ENCODE measurements at regions not wholly inside any gene's neighbourhood (a gene's known extent, or its start where the extent isn't known, plus 50 kb on each side); places are given as distances from the start of the nearest gene placed in this dataset.

- no peak for DNase-seq (ENCODE audit: low read depth, low spot score)
- H3K4me3 ChIP-seq (ENCODE audit: low read depth, low read length), result no peak overlapping the region
- ChIA-PET CTCF (no interaction called here), POLR2A (no interaction called here)
- TF ChIP-seq, protein P1, sequence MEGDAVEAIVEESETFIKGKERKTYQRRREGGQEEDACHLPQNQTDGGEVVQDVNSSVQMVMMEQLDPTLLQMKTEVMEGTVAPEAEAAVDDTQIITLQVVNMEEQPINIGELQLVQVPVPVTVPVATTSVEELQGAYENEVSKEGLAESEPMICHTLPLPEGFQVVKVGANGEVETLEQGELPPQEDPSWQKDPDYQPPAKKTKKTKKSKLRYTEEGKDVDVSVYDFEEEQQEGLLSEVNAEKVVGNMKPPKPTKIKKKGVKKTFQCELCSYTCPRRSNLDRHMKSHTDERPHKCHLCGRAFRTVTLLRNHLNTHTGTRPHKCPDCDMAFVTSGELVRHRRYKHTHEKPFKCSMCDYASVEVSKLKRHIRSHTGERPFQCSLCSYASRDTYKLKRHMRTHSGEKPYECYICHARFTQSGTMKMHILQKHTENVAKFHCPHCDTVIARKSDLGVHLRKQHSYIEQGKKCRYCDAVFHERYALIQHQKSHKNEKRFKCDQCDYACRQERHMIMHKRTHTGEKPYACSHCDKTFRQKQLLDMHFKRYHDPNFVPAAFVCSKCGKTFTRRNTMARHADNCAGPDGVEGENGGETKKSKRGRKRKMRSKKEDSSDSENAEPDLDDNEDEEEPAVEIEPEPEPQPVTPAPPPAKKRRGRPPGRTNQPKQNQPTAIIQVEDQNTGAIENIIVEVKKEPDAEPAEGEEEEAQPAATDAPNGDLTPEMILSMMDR (IDR thresholded peaks at IDR 0.05; ENCODE audit: insufficient read depth, low read length, missing control alignments), result no peak
Measured at GRCh38 chr9:74379718-74380117, 117.4 kb upstream of the RORB start.

DNA sequence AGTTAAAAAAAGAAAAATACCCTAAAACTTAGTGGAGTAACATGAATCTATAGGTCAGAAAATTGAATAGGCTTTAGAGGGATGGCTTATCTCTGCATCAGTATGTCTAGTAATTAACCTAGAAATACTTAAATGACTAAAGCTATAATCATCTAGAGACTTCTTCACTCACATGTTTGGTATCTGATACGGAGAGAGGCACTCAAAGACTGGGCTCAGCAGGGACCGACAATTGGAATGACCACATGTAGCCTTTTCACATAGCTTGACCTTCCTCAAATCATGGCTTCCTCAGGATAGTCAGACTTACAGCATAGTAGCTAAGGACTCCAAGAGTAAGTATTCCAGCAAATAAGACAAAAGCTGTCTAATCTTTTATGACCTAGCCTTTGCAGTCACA lies 105.3 kb upstream of the RORB start:
- POLR2A ChIA-PET, result no interaction called here
- CTCF ChIA-PET, result no interaction called here
- no peak overlapping the region for H3K4me3 ChIP-seq (ENCODE audit: low read depth, low read length)
- no peak for DNase-seq (ENCODE audit: low read depth, low spot score)
- TF ChIP-seq, protein P1 (IDR thresholded peaks at IDR 0.05; ENCODE audit: insufficient read depth, low read length, missing control alignments), result no peak

GRCh38 chr9:74403581-74403980 lies 93.6 kb upstream of the RORB start:
- POLR2A ChIA-PET, result no interaction called here
- DNase-seq (ENCODE audit: low read depth, low spot score), result no peak
- no peak overlapping the region for H3K4me3 ChIP-seq (ENCODE audit: low read depth, low read length)
- TF ChIP-seq, protein P1 (IDR thresholded peaks at IDR 0.05; ENCODE audit: insufficient read depth, low read length, missing control alignments), result no peak
- CTCF ChIA-PET, result no interaction called here

GRCh38 chr9:74404620-74405019 lies 92.5 kb upstream of the RORB start:
- TF ChIP-seq, protein P1 (IDR thresholded peaks at IDR 0.05; ENCODE audit: insufficient read depth, low read length, missing control alignments), result no peak
- CTCF ChIA-PET, result no interaction called here
- POLR2A ChIA-PET, result no interaction called here
- no peak overlapping the region for H3K4me3 ChIP-seq (ENCODE audit: low read depth, low read length)
- no peak for DNase-seq (ENCODE audit: low read depth, low spot score)

DNA sequence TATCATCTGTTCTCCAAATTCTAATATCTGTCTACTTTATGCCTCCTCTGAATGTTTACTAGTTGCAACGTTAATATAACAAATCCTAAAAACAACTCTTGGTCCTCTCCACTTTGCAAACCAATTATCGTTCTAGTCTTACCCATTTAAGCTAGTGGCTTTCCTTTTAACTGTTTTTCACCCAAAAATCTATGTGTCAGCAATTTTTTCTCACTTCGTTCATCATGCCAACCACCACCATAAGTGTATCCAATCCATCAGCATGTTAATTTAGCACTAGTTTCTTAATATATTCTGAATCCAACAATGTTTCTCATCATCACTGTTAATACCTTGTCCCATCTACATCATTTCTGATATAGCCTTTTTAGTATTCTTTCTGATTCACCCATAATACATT lies 90.0 kb upstream of the RORB start:
- H3K4me3 ChIP-seq (ENCODE audit: low read depth, low read length), result no peak overlapping the region
- DNase-seq (ENCODE audit: low read depth, low spot score), result no peak
- TF ChIP-seq, protein P1 (IDR thresholded peaks at IDR 0.05; ENCODE audit: insufficient read depth, low read length, missing control alignments), result no peak
- CTCF ChIA-PET, result no interaction called here
- POLR2A ChIA-PET, result no interaction called here

DNA sequence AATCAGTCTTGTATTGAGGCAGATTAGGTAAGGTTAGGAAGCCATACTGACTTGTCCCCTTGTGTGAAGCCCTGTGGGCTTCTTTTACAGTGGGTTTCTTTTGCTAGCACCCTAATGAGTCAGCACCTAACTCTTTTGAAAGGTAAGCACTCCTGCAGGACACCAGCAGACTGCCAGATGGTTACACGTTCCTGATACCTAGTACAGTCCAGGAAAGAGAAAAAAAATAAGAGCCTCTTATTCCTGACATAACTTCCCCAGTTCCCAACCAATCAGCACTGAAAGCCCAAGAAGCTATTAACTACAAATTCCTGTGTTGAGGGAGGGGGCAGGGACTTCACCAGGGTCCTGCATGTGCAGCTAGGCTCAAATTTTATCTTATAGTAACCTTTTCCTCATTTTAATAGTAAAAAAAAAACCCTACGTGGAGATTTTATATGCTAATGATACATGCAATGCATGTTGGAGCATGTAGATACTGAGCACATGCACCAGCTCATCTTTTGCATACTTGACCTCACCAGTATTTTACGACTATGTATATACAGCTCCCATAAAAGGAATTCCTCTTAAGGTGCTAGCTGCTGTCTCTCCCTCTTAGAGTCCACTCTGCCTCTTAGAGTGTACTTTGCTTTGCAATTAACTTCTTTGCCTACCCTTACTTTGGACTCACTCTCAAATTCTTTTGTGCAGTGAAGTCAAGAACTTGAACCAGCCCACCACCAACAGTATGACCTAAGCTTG lies 84.7 kb upstream of the RORB start:
- no peak overlapping the region for H3K4me3 ChIP-seq (ENCODE audit: low read depth, low read length)
- POLR2A ChIA-PET, result no interaction called here
- CTCF ChIA-PET, result no interaction called here
- DNase-seq (ENCODE audit: low read depth, low spot score), result no peak
- TF ChIP-seq, protein P1 (IDR thresholded peaks at IDR 0.05; ENCODE audit: insufficient read depth, low read length, missing control alignments), result no peak

Data from AG04449 (cell line).